ENCODE measurements at regions not wholly inside any gene's neighbourhood (a gene's known extent, or its start where the extent isn't known, plus 50 kb on each side); places are given as distances from the start of the nearest gene placed in this dataset.

DNA sequence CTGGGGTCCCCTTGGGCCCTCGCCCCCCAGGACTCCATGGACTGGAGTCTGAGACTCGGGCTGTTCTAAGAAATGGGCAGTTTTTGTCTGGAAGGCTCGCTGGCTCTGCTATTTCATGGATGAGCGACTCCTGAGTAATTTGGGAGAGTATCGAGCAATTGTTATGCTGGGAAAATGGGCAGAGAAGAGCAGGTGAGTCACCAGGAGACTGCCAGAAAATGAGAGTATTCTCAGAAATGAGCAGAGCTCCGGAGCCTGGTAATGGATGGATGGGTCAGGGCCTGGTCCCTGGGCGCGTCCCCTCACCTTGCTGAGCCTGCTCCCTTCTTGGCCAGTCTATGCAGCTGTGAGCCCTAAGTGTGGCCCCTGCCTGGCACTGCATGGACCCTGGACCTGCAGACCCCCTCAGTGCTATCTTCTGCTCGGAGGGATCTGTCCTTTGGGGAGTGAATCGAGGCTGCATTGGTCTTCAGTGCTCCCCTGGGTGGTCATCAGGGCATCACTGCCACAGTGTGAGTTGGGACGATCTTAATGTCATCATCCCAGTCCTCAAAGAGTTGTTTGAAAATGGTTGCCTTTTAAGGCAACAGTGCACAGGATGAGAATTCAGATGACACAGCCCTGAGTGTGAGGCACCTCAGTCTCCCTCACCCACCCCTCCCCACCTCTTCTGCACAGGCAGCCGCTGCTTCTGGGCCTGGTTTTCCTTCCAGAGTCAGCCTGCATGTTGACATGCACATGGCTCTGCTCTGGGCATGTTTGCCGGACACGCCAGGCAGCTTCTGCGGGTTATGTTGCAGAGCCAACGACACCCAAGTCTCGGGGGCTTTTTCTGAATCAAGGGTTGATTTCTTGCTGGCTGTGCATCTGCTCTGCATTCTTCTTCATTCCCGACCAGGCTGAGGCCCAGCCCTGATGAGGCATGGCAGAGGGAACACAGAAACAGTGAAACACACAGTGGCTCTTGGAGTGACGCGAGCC, 519.0 kb downstream of the TBC1D22A start:
- Histone ChIP-seq H3K27ac (no peak overlapping the region), H3K4me3 (no peak overlapping the region), H3K9me3 (no peaks in the 10 kb centered on the region), H3K27me3 (peaks cover 0 to 87% of the 10 kb centered on the region in 2 donors), H3K4me1 (no peaks in the 10 kb centered on the region), H3K36me3 (no peaks in the 10 kb centered on the region)
- no peak for DNase-seq
- intact Hi-C loops (cut with DNase I), result no loop called here
- ATAC-seq, result no peak
- TF ChIP-seq, protein P1, sequence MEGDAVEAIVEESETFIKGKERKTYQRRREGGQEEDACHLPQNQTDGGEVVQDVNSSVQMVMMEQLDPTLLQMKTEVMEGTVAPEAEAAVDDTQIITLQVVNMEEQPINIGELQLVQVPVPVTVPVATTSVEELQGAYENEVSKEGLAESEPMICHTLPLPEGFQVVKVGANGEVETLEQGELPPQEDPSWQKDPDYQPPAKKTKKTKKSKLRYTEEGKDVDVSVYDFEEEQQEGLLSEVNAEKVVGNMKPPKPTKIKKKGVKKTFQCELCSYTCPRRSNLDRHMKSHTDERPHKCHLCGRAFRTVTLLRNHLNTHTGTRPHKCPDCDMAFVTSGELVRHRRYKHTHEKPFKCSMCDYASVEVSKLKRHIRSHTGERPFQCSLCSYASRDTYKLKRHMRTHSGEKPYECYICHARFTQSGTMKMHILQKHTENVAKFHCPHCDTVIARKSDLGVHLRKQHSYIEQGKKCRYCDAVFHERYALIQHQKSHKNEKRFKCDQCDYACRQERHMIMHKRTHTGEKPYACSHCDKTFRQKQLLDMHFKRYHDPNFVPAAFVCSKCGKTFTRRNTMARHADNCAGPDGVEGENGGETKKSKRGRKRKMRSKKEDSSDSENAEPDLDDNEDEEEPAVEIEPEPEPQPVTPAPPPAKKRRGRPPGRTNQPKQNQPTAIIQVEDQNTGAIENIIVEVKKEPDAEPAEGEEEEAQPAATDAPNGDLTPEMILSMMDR (IDR thresholded peaks at IDR 0.05), result no peak

DNA sequence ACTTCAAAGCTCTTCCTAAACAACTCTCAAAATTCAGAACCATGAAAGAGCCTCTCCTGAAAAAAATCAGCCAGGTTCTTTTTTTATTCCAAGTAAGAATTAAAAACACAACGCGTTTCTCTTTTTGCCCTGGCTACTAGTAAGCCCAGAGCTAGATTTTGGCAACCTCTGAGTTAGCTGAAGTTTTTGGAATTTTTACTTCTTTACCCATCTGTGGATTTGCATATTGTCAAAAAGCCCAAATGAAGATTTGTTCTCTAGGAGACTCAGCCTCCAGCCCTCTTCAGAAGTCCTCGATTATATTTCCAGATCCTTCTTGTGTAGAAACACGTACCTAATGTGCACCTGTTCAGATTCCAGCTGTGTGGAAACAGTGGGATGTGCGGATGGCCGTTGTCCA, 517.9 kb downstream of the TBC1D22A start:
- DNase-seq, result no peak
- Histone ChIP-seq H3K27me3 (peaks cover 0 to 80% of the 10 kb centered on the region in 2 donors), H3K4me1 (no peaks in the 10 kb centered on the region), H3K4me3 (no peak overlapping the region), H3K27ac (no peak overlapping the region), H3K36me3 (no peaks in the 10 kb centered on the region), H3K9me3 (no peaks in the 10 kb centered on the region)
- intact Hi-C loops (cut with DNase I), result no loop called here
- TF ChIP-seq, protein P1 (IDR thresholded peaks at IDR 0.05), result no peak
- no peak for ATAC-seq

DNA sequence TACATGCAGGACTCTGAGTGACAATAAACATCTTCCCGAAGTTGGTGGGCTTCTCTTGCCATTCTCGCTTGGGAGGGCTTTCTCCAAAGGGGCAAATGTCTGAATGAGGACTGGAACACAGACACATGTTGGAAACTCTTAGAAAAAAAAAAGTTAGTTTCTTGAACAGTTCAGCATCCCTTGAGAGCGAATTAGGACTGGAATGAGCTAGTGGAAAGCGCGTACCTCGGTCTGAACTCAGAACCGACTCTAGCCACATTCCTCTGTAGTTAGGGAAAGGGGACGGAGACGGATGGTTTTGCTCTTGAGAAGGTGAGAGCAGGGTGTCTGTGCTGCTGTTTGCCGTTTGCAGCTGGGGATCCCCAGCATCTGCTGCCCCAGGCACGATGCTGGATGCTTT, 517.3 kb downstream of the TBC1D22A start:
- DNase-seq, result no peak
- Histone ChIP-seq H3K27ac (no peak overlapping the region), H3K27me3 (peaks cover 0 to 76% of the 10 kb centered on the region in 2 donors), H3K9me3 (no peaks in the 10 kb centered on the region), H3K4me3 (no peak overlapping the region), H3K36me3 (no peaks in the 10 kb centered on the region), H3K4me1 (no peaks in the 10 kb centered on the region)
- intact Hi-C loops (cut with DNase I), result no loop called here
- TF ChIP-seq, protein P1 (IDR thresholded peaks at IDR 0.05), result no peak
- no peak for ATAC-seq

DNA sequence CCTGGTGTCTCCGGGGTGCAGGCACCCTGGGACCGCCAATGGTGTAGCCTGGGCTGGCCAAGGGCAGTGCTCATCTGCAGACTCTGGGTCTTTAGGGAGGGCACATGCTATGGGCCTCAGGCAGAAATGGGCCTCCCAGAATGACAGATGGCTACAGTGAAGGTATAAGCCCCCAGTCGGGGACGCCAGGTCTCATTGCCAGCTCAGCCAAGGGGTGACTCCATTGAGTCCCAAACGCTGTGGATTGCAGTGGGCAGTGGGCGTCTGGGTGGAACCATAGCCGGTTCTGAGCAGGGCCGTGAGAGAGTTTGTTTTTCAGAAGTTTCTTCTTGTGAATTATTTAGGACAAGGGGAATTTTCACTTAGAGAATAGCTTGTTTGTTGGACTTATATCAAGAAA, 516.9 kb downstream of the TBC1D22A start:
- no peaks in the 10 kb centered on the region for H3K9me3 ChIP-seq
- no peak for DNase-seq
- H3K27me3 ChIP-seq, result peaks cover 0 to 72% of the 10 kb centered on the region in 2 donors
- no peaks in the 10 kb centered on the region for H3K36me3 ChIP-seq
- H3K27ac ChIP-seq, result no peak overlapping the region
- H3K4me1 ChIP-seq, result no peaks in the 10 kb centered on the region
- no peak overlapping the region for H3K4me3 ChIP-seq
- intact Hi-C loops (cut with DNase I), result no loop called here
- no peak for ATAC-seq
- TF ChIP-seq, protein P1 (IDR thresholded peaks at IDR 0.05), result no peak

DNA sequence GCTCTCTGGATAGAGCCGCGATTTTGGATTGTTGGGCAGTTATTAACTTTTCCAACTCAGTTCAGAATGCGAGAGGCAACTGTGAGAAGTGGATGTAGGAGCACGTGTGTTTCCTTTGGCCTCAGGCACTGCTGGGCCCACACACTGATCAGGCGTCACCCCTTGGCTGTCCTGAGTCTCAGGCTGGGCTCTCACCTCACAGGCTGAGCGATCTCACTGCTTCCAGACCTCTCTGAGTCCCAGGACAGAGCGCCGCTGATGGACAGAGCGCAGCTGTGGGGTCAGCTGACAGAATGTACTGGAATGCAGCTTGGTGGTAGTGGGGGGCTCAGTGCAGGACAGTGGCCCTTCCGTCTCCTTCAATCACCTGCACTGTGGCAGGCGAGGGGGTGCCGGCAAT, 516.2 kb downstream of the TBC1D22A start:
- no peak for DNase-seq
- H3K36me3 ChIP-seq, result no peaks in the 10 kb centered on the region
- no peaks in the 10 kb centered on the region for H3K9me3 ChIP-seq
- TF ChIP-seq, protein P1 (IDR thresholded peaks at IDR 0.05), result no peak
- H3K27me3 ChIP-seq, result peaks cover 0 to 66% of the 10 kb centered on the region in 2 donors
- intact Hi-C loops (cut with DNase I), result no loop called here
- no peak for ATAC-seq
- H3K27ac ChIP-seq, result no peak overlapping the region
- H3K4me1 ChIP-seq, result no peaks in the 10 kb centered on the region
- H3K4me3 ChIP-seq, result no peak overlapping the region

Data from left lung (tissue), 4 donors.